ENCODE measurements at regions not wholly inside any gene's neighbourhood (a gene's known extent, or its start where the extent isn't known, plus 50 kb on each side); places are given as distances from the start of the nearest gene placed in this dataset.

DNA sequence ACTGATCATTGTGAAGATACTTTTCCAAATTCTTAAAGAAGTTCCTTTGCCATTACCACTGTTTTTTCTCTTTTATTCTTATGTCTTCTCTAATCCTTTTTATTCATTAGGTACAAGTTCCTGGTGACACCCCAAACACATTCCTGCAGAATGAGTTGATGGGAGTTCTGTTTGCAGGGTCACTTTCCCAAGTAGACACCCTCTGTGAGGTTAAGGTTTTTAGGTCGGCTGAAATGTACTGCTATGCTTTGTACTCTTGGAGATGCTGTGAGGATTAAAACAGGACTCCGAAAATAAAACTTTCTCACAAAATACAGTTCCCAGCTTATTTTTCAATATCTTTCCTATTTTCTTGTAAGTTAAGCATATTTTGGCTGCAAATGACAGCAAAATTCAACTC, 143.3 kb upstream of the TLE4 start:
- TF ChIP-seq CTCF (IDR thresholded peaks at IDR 0.05; ENCODE audit: insufficient read depth, low read depth, low read length) (no peak), EZH2 (IDR thresholded peaks at IDR 0.05; ENCODE audit: insufficient read depth, low read length) (no peak)

Measured in astrocyte (in vitro differentiated cells and primary cell).